HL-60 (cell line): ENCODE measurements at regions not wholly inside any gene's neighbourhood (a gene's known extent, or its start where the extent isn't known, plus 50 kb on each side); places are given as distances from the start of the nearest gene placed in this dataset.

ENCODE experiments used
- DNase-seq, 2 experiments: peaks; one replicate each; pipeline ENCODE4 v3.0.0-alpha.2; 2010 to 2020; ENCODE audit warnings: low read depth in 1 of 2, low spot score in 1 of 2
- H3K27ac ChIP-seq: fragments of 250-450 bp; sonication (Bioruptor Pico); replicated peaks from 2 replicates; pipeline ENCODE4 v1.5.1; 2020; ENCODE audit warnings: mild to moderate bottlenecking, moderate library complexity
- H3K27me3 ChIP-seq: fragments of 250-450 bp; sonication (Bioruptor Pico); 2 replicates; pipeline ENCODE4 v1.5.1; 2021; ENCODE audit warnings: mild to moderate bottlenecking, moderate library complexity; ENCODE audit not compliant: insufficient read depth, poor library complexity, severe bottlenecking
- H3K4me3 ChIP-seq: replicated peaks from 2 replicates; pipeline ENCODE4 v1.5.1; 2011; ENCODE audit warnings: mild to moderate bottlenecking, control low read depth, low read length; ENCODE audit not compliant: insufficient read depth
- GABPA ChIP-seq: IDR thresholded peaks from 2 replicates; pipeline ENCODE4 v1.6.1; 2012; ENCODE audit warnings: low read depth
- POLR2AphosphoS5 ChIP-seq: IDR thresholded peaks from 2 replicates; pipeline ENCODE4 v1.6.1; 2012; ENCODE audit warnings: low read depth
- SPI1 ChIP-seq: IDR thresholded peaks from 2 replicates; pipeline ENCODE4 v1.6.1; 2012; ENCODE audit warnings: low read depth, mild to moderate bottlenecking, borderline replicate concordance
- TF ChIP-seq, protein P1 (sequence below): IDR thresholded peaks from one replicate; pipeline ENCODE4 v1.5.1; 2011; ENCODE audit warnings: low read length, control low read depth, inconsistent platforms; ENCODE audit not compliant: insufficient read depth
- TF ChIP-seq, protein P2 (sequence below): IDR thresholded peaks from 2 replicates; pipeline ENCODE4 v1.6.1; 2012; ENCODE audit warnings: low read depth; ENCODE audit not compliant: insufficient replicate concordance

DNA sequence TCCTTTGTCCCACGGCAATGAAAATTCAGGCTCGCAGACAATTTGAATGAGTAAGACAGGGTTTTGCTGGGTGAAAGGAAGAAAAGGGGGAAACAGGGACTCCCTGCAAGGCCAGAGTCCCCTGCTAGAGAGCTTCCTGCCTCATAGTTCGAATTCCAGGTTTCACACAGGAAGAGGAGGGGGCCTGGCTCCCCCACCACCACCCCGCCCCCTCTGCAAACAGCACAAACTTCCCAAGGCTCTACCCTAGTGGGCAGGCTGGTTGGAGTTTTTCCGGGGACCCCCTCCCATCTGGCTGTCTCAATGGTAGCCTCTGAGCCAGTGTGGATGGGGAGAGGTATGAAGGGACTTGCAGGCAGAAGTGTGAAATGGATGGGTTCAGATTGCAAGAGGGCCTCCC, 57.4 kb upstream of the NEBL start:
- no peak overlapping the region for H3K27ac ChIP-seq
- H3K4me3 ChIP-seq: no peak overlapping the region
- TF ChIP-seq, protein P1, sequence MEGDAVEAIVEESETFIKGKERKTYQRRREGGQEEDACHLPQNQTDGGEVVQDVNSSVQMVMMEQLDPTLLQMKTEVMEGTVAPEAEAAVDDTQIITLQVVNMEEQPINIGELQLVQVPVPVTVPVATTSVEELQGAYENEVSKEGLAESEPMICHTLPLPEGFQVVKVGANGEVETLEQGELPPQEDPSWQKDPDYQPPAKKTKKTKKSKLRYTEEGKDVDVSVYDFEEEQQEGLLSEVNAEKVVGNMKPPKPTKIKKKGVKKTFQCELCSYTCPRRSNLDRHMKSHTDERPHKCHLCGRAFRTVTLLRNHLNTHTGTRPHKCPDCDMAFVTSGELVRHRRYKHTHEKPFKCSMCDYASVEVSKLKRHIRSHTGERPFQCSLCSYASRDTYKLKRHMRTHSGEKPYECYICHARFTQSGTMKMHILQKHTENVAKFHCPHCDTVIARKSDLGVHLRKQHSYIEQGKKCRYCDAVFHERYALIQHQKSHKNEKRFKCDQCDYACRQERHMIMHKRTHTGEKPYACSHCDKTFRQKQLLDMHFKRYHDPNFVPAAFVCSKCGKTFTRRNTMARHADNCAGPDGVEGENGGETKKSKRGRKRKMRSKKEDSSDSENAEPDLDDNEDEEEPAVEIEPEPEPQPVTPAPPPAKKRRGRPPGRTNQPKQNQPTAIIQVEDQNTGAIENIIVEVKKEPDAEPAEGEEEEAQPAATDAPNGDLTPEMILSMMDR: no peak
- TF ChIP-seq SPI1 (no peak), POLR2AphosphoS5 (no peak), GABPA (no peak)
- TF ChIP-seq, protein P2, sequence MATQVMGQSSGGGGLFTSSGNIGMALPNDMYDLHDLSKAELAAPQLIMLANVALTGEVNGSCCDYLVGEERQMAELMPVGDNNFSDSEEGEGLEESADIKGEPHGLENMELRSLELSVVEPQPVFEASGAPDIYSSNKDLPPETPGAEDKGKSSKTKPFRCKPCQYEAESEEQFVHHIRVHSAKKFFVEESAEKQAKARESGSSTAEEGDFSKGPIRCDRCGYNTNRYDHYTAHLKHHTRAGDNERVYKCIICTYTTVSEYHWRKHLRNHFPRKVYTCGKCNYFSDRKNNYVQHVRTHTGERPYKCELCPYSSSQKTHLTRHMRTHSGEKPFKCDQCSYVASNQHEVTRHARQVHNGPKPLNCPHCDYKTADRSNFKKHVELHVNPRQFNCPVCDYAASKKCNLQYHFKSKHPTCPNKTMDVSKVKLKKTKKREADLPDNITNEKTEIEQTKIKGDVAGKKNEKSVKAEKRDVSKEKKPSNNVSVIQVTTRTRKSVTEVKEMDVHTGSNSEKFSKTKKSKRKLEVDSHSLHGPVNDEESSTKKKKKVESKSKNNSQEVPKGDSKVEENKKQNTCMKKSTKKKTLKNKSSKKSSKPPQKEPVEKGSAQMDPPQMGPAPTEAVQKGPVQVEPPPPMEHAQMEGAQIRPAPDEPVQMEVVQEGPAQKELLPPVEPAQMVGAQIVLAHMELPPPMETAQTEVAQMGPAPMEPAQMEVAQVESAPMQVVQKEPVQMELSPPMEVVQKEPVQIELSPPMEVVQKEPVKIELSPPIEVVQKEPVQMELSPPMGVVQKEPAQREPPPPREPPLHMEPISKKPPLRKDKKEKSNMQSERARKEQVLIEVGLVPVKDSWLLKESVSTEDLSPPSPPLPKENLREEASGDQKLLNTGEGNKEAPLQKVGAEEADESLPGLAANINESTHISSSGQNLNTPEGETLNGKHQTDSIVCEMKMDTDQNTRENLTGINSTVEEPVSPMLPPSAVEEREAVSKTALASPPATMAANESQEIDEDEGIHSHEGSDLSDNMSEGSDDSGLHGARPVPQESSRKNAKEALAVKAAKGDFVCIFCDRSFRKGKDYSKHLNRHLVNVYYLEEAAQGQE: no peak
- DNase-seq: no peak
- H3K27me3 ChIP-seq: no peaks in the 10 kb centered on the region

DNA sequence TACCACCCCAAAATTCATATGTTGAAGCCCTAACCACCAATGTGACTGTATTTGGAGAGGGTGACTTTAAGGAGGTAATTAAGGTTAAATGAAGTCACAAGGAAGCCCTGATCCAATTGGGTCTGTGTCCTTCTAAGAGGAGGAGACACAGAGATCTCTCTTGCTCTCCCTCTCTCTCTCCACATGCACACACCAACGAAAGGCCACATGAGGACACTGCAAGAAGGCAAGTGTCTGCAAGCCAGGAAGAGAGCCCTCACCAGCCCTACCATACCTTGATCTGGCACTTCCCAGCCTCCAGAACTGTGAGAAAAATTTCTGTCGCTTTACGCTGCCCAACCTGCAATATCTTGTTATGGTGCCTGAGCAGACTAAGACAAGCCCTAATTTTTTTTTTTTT, 56.0 kb upstream of the NEBL start:
- H3K27ac ChIP-seq: no peak overlapping the region
- DNase-seq: no peak

DNA sequence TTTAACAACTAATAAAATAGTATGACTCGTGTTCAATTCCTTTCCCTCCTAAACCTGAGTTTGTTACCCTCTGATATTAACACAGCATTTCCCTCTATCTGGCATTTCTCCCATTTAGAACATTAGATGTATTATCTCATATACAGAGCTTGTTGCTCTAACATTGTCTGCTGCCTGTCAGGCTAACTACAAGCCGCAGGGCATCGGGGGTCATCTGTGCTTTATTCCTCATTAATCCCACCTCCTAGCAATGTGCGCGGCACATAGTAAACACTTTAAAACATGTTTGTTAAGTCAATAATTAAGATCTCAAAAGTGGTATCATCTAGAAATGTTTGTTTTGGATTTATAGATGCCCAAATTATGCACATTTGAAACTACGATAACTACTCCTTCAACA, 52.9 kb upstream of the NEBL start:
- Histone ChIP-seq H3K27me3 (no peaks in the 10 kb centered on the region), H3K4me3 (no peak overlapping the region), H3K27ac (no peak overlapping the region)
- no peak for TF ChIP-seq GABPA
- no peak for DNase-seq

More for the DNA sequence above, 56.0 kb upstream of the NEBL start:
- Histone ChIP-seq H3K4me3 (no peak overlapping the region), H3K27me3 (no peaks in the 10 kb centered on the region)
- no peak for TF ChIP-seq SPI1
- no peak for TF ChIP-seq POLR2AphosphoS5
- no peak for TF ChIP-seq GABPA
- TF ChIP-seq, protein P1: no peak
- TF ChIP-seq, protein P2: no peak

DNA sequence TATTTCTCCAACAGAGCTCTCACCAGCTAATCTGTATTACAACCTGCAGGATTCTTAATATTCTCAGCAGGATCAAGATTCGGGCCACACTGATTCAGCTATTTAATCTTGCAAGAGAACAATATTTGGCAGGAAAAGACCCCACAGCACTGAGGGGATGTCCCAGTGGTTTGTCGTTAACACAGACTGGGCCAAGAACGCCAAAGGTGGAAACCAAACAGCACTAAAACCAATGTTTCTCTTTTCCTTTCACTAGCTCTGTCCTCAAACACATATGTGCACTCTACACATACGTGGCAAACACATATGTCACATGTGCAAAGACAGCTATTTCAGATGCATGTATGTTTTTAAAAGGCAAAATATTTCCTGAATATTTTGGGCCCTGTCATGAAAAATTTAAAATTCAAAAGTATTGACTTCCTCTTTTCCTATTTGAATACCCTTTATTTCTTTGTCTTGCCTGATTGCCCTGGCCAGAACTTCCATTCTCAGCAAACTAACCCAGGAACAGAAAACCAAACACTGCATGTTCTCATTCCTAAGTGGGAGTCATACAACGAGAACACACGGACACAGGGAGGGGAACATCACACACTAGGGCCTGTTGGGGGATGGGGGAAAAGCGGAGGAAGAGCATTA, 51.7 kb upstream of the NEBL start:
- Histone ChIP-seq H3K4me3 (no peak overlapping the region), H3K27me3 (no peaks in the 10 kb centered on the region), H3K27ac (no peak overlapping the region)
- no peak for DNase-seq
- TF ChIP-seq, protein P1: no peak
- TF ChIP-seq POLR2AphosphoS5 (no peak), SPI1 (0 out of 2 replicates have a peak, but pooled peaks have one; percentile 7)
